ENCODE measurements at regions not wholly inside any gene's neighbourhood (a gene's known extent, or its start where the extent isn't known, plus 50 kb on each side); places are given as distances from the start of the nearest gene placed in this dataset.
A peak's percentile ranks its signal among the peaks of the same experiment; 100 is the strongest.

DNA sequence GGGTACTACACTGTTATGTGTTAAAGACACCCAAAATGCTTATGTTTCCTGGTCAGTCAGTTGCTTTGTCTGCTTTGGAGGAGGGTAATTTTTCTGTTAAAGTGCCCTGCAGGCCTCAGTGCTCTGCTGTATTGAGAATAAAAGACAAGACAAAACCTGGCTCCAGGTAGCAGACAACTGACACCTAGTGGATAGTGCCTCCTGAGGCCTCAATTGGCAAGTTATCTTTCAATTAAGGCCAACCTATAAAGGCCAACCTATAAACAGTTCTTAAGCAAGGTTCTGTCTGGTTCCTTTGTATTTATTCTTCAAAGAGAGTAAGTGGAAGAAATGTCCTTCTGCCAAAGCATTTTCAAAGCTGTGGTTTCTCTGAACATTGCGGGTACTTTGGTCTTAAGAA, 773.8 kb downstream of the MECOM start:
- no peak for DNase-seq (ENCODE audit: low read depth in 2 of 2)

DNA sequence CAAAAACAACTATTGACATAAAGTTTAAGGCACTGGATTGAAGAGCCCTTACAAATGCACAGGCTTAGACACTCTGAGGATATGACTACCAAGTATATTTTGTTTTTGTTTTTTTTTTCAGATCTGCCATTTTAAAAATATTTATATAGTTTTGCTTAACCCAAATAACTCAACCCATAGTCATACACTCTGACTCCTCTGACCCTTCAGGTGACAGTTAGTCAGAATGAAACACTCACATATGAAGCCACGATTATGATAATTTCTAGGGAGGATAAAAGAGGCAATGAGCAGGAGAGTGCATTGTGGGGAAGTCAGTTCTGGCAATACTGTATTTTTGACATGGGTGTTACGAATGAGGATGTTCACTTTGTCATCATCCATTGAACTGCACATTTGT, 774.7 kb downstream of the MECOM start:
- no peak for DNase-seq (ENCODE audit: low read depth in 2 of 2)

GRCh38 chr3:168885028-168885427, 778.5 kb downstream of the MECOM start:
- DNase-seq (ENCODE audit: low read depth in 2 of 2), result peak; percentile 12 to 20

DNA sequence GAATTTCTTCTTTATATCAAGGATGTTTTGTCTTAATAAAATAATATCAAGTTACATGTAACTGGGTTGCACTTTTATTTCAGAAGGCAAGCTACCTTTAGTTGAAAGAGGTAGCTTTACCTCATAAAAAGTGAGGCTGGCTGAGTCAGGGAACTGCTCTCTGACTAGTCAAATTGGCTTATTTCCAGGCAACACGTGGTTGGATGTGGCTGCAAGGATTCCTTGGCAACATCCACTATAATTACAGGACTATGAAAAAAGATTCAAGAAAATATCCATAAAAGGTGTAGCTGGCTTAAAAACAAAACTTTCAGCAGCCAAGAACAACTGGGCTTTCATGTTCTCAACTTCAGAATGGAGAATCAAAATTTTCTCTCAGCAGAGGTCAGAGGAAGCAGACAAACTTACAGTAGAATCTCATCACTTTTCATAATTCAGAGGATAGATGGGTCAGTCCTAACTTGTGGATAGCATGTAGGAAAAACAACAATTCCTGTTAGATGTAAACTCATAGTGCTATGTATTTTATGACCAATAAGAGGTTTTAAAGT, 779.1 kb downstream of the MECOM start:
- DNase-seq (ENCODE audit: low read depth in 2 of 2), result peak; percentile 49

DNA sequence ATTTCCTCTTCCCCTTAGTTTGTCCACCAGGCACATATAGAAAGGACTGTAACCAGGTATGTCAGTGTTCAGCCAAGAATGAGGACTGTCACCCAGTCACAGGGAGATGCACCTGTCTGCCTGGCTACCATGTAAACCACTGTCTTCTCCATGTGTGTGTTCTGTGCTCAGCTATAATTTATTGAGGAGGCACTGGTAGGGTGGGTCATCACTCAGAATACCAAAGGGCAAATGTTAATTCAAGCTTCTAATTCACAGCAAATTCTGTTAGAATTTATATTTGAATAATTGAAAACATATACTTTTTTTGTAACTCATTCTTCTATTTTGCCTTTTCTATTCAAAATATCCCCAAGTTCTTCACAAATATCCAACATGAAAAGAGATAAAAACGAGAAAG, 780.4 kb downstream of the MECOM start:
- DNase-seq (ENCODE audit: low read depth in 2 of 2), result no peak

DNA sequence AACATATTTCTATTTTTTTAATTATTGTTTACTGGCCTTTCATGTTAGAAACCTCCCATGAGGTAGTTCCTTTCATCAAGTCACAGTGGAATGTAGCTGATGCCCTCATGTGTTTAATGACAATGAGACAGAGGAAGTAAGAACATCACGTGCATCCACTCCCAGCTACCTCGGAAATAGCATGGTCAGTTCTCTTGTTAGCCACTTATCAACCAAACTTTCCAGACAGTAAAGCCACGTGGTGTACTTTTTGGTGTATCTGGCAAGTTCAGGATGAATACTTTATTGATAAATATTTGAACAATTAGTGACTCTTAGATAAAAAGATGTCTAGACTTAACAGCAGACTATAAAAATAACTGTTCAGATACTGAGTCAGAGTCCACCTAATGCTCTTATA, 781.7 kb downstream of the MECOM start:
- no peak for DNase-seq (ENCODE audit: low read depth in 2 of 2)

GRCh38 chr3:168878655-168879054, 782.9 kb upstream of the GOLIM4 start:
- no peak for DNase-seq (ENCODE audit: low read depth in 2 of 2)

DNA sequence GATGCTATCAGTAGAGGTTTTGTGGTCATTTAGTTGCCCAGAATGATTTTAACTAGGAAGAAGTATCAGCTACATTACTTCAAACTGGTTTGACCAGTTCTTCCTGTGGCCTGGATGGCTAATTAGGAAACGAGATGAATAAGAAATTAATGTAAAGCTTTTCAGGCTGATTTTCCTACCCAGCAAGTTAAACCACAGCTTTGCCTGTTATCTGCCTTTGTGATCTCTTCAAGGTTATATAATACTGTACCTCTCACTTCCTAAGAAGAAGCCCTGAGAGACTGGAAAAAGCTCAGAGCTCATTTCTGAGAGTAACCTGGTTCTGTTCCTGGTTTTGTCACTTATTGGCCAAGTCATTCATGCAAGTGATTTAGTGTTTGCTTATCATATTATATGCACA, 782.2 kb upstream of the GOLIM4 start:
- no peak for DNase-seq (ENCODE audit: low read depth in 2 of 2)

- no peak for DNase-seq (ENCODE audit: low read depth in 2 of 2)
These were observed 780.8 kb upstream of the GOLIM4 start for GRCh38 chr3:168876346-168877035.

DNA sequence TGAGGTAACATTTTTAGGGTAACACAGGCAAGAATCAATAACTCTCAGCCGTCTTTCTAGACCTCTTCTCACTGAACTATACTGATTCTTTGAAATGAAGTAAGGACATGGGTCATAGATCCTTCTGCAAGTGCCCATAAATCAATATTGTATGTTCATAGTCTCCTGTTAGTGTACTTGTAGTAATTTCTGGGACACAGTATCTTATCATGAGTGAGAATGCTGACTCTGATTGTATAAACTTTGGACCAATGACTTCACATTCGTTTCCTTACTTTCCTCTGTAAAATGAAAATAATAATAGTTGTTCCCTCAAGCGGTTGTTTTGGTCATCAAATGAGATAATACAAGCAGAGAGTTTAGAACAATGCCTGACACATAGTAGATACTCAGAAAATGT, 777.1 kb upstream of the GOLIM4 start:
- no peak for DNase-seq (ENCODE audit: low read depth in 2 of 2)

GRCh38 chr3:168870892-168871291, 775.2 kb upstream of the GOLIM4 start:
- no peak for DNase-seq (ENCODE audit: low read depth in 2 of 2)

GRCh38 chr3:168865022-168865551, 769.4 kb upstream of the GOLIM4 start:
- peak in 1 of 2 experiments; percentile 4 for DNase-seq (ENCODE audit: low read depth in 2 of 2)

DNA sequence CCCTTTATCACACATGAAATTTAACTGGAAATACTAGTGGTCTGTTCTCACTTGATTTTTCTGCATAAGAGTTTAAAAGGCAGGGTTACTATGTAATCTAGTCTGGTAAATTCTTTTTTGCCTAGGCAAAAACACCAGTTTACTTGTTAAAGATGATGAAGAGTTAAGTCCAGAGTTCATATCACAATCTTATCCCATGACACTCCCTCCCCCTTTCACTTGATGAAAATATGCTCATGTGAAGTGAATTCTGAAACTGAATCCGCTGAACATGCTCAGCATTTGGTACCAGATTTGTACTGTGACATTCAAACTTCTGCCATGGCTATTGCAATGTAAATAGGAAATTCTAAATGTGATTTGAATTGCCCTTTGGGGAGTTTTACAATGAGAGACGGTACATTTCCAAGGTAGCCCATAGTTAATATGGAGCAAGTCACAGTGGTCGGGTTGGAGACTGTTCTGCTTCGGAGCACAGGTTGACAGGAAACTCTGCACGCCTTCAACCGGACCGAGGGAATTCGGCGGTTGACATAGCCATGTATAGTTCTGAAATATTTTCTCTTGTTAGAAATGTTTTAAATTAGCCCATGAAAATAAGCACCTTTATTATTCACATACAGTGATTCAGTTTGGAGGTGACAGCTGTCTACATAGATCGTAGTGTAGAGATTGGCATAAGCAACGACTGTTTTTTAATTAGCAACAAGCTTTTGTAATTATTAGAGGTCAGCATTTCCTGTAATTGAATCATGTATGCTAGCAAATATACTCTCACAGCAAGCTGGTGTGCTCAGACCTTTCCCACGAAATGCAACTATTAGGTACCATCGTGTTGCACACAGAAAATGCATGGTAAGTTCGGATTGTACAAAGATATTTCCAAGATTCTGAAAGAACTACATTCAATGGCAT, 768.6 kb upstream of the GOLIM4 start:
- DNase-seq (ENCODE audit: low read depth in 2 of 2), result no peak

DNA sequence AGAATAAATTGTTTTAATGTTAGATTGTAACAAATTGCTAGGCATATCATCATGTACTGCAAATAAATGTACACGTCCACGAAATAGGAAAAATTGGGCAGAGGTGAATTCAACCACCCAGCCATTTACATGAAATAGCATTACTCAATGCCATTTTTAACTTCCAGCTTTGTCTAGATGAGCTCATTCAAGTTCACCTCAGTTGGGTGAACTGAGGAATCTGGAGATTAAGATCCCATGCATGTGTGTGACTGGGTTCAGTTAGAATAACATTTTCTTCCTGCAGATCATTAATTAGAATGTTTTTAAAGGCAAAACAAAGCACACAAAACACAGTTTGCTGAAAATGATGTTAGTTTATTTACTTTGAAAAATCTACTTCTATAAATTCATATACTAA, 767.8 kb upstream of the GOLIM4 start:
- no peak for DNase-seq (ENCODE audit: low read depth in 2 of 2)

DNA sequence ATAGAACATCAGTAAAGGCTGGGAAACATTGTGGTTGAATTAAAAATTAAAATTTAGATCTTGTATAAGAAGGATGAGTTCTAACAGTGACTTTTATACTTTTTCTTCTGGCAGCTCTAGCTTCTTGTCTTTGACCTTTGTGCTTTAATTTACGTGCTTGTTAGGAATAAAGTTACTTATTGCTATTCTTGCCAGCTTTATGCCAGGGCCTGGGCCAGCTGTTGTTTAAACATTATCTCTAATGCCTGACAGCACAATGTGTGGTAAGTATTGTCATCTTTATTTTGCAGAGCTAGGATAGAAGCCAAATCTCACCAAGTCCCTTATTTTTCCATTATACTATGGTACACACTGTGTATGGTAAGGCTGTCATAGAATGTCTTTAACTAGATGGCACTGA, 766.7 kb upstream of the GOLIM4 start:
- no peak for DNase-seq (ENCODE audit: low read depth in 2 of 2)

- no peak for DNase-seq (ENCODE audit: low read depth in 2 of 2)
These were observed 764.9 kb upstream of the GOLIM4 start for GRCh38 chr3:168860592-168860991.

DNA sequence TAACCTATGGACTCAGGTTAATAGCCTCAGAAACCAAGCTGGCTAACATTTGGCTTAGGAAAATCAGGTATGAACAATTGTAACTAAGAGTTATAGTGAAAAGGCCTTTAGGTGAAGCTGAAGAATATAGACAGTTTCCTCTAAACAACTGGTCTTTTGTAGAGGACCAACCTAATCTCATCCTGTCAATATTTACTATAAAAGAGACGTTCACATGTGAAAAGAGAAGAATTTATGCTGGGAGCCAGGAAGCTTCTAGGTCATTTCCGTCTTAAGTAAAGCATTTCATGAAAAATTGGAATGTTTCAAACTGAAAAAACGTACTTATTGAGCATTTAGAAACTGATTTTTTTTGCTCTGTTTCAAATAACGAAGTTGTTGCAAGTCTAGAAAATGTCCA, 764.3 kb upstream of the GOLIM4 start:
- no peak for DNase-seq (ENCODE audit: low read depth in 2 of 2)

DNA sequence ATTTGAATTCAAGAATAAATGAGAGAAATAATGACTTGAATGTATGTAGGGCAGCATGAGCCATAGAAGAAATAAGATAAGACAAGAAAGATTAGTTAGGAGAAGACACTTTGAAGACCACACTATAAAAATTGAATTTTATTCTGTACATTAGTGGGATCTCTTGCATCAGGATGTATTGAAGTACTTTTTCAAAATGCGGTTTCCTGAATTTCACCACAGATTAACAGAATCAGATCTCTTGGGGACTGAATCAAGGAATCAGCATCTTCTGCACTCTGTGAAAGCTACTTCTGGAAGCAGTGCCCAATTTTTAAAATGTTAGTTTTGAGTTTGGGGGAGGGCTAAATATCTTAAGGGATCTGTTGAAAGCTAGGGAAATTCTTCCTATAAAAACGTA, 763.9 kb upstream of the GOLIM4 start:
- DNase-seq (ENCODE audit: low read depth in 2 of 2), result no peak

DNA sequence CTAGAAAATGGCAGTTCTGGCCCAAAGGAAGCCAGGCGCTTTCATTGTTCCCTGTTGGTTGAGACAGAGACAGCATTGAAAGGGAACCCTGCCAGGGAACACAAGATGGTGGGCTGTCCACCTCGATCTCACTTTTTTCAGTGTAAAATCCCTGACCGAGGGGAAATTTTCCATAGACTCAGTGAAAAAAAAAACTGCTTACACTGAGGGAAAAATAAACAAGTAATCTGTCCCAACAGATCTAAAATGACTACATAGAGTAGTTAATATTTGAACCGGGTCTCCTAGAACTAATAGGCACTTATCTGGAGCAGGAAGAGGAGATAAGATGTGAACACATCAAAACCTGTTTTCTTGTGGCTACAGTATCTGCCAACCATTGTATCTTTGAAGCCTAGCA, 763.4 kb upstream of the GOLIM4 start:
- DNase-seq (ENCODE audit: low read depth in 2 of 2), result no peak

- no peak for DNase-seq (ENCODE audit: low read depth in 2 of 2)
These were observed 762.6 kb upstream of the GOLIM4 start for GRCh38 chr3:168858327-168858726.

DNA sequence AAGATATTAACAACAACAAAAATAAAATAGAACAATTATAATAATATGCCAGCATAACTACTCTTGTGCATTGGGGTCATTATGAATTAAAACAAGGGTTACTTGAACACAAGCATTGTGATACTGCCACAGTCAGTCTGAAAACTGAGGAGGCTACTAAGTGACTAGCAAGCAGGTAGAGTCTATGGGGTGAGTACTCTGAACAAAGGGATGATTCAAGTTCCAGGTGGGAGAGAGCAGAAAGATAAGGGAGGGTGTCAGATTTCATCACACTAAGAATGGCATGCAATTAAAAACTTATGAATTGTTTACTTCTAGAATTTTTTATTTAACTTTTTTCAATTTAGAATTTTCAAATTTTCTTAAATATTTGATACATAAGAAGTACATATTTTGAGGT, 754.4 kb upstream of the GOLIM4 start:
- no peak for DNase-seq (ENCODE audit: low read depth in 2 of 2)

DNA sequence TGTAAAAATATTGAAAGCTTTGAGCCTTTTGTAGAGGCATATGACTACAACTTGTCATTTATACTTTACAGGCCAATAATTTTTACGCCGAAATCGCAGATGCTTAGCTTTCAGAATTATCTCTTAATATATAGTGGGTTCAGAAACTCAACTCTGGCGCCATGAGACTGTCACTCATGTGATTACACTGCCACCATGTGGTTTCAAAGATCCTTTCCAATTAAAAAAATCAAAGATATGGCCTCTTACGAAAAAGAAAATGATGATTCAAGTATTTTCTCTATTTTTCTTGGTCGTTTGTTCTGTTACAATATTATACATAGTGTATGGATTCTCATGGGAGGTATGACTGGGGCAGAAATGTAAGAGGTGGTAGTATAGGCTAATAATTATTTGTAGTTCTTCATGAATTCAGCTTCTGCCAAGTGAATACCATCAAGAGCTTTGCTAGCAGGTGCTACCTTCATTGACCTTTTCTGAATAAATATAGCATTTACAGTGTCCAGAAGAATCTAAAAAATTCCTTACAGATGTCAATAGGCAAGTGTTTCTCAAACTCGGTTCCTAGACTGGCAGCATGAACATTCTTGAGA, 751.7 kb upstream of the GOLIM4 start:
- peak in 1 of 2 experiments; percentile 6 for DNase-seq (ENCODE audit: low read depth in 2 of 2)

Measured in fibroblast of skin of left quadriceps (primary cell).